ENCODE measurements at regions not wholly inside any gene's neighbourhood (a gene's known extent, or its start where the extent isn't known, plus 50 kb on each side); places are given as distances from the start of the nearest gene placed in this dataset.
"Not testable (repeated sequence)": the region's sequence is repeated elsewhere in the genome, so short reads cannot be mapped to it uniquely, and the experiment has no call there.

- Histone ChIP-seq H3K79me1 (ENCODE audit: low read depth in 1 of 2, low read length in 2 of 2) (no peaks in the 10 kb centered on the region), H2AFZ (replicated peaks; ENCODE audit: low read length, poor library complexity) (no peak overlapping the region), H2AK9ac (replicated peaks; ENCODE audit: low read depth, low read length, poor library complexity) (no peak overlapping the region), H3K27ac (ENCODE audit: insufficient read depth, low read length) (no peak overlapping the region), H2BK5ac (ENCODE audit: low read depth, low read length, poor library complexity, severe bottlenecking) (no peak overlapping the region), H3K4me1 (ENCODE audit: control insufficient read depth, insufficient read depth, low read length) (no peaks in the 10 kb centered on the region), H3K27me3 (ENCODE audit: control insufficient read depth, insufficient read depth, low read length) (no peaks in the 10 kb centered on the region), H3K4ac (ENCODE audit: low read depth, low read length) (no peak overlapping the region), H3K56ac (ENCODE audit: extremely low read depth, insufficient read depth, low read length) (no peak overlapping the region), H4K20me1 (ENCODE audit: insufficient read depth, low read length) (no peaks in the 10 kb centered on the region), H3K4me3 (ENCODE audit: insufficient read depth, low read depth, low read length) (no peak overlapping the region), H4K91ac (ENCODE audit: insufficient read depth, low read depth, low read length) (no peak overlapping the region), H2AK5ac (ENCODE audit: low read depth, low read length) (no peak overlapping the region), H2BK20ac (ENCODE audit: low read depth, low read length) (no peak overlapping the region), H3K9ac (ENCODE audit: low read depth, low read length) (no peak overlapping the region), H3K4me2 (ENCODE audit: low read depth, low read length) (no peak overlapping the region), H3K9me3 (ENCODE audit: control insufficient read depth, insufficient read depth, low read length) (peaks cover 9% of the 10 kb centered on the region; the same call in 1 of the 2 replicates), H3K9me1 (ENCODE audit: insufficient read depth, low read length) (no peaks in the 10 kb centered on the region), H4K5ac (ENCODE audit: low read depth, low read length) (no peak overlapping the region), H4K8ac (ENCODE audit: low read depth in 2 of 2, low read length in 2 of 2) (no peak overlapping the region), H3K18ac (ENCODE audit: low read depth, low read length) (no peak overlapping the region), H3K36me3 (ENCODE audit: control insufficient read depth, insufficient read depth, low read length) (no peaks in the 10 kb centered on the region), H2BK120ac (ENCODE audit: low read depth, low read length) (no peak overlapping the region), H3K14ac (replicated peaks; ENCODE audit: low read depth, low read length) (no peak overlapping the region), H3K23ac (ENCODE audit: low read depth, low read length) (no peak overlapping the region), H2BK15ac (ENCODE audit: low read depth, low read length) (no peak overlapping the region)
- no TSS peak for BruUV-seq (replicated peaks)
- intact Hi-C loops (cut with micrococcal nuclease), result no loop called here
- dilution Hi-C loops (cut with HindIII; ENCODE audit: low sequenced_read_pairs, unreplicated experiment), result no loop called here
- no peak for ATAC-seq (ENCODE audit: low read depth)
- in situ Hi-C loops (cut with MboI; ENCODE audit: low sequenced_read_pairs), result no loop called here
- no peak for TF ChIP-seq POLR2A (IDR thresholded peaks at IDR 0.05; ENCODE audit: low read depth, low read length)
- ChIA-PET POLR2A (ENCODE audit: unreplicated experiment) (no interaction called here), CTCF (no interaction called here)
- DNase-seq, result no peak
- WGBS, 2 experiments (ENCODE audit: extremely low coverage in 2 of 2, insufficient read length in 1 of 2), result 0% methylated on average over 1 of the region's 3 CpGs; no CpG with 5 or more reads in 1 of the 2 experiments
Observed at GRCh38 chr7:69246758-69247157, 351.5 kb upstream of the AUTS2 start.

GRCh38 chr7:69248382-69248828 is 349.9 kb upstream of the AUTS2 start:
- DNase-seq; CTCF ChIA-PET; H2AK5ac ChIP-seq (ENCODE audit: low read depth, low read length); H2BK20ac ChIP-seq (ENCODE audit: low read depth, low read length); H3K27me3 ChIP-seq (ENCODE audit: control insufficient read depth, insufficient read depth, low read length); H3K56ac ChIP-seq (ENCODE audit: extremely low read depth, insufficient read depth, low read length); H3K14ac ChIP-seq (replicated peaks; ENCODE audit: low read depth, low read length); H3K9me1 ChIP-seq (ENCODE audit: insufficient read depth, low read length); H3K4ac ChIP-seq (ENCODE audit: low read depth, low read length); H3K23ac ChIP-seq (ENCODE audit: low read depth, low read length); in situ Hi-C loops (cut with MboI; ENCODE audit: low sequenced_read_pairs); H3K36me3 ChIP-seq (ENCODE audit: control insufficient read depth, insufficient read depth, low read length); H4K91ac ChIP-seq (ENCODE audit: insufficient read depth, low read depth, low read length); H3K9ac ChIP-seq (ENCODE audit: low read depth, low read length); H3K4me3 ChIP-seq (ENCODE audit: insufficient read depth, low read depth, low read length); H2AFZ ChIP-seq (replicated peaks; ENCODE audit: low read length, poor library complexity); H4K5ac ChIP-seq (ENCODE audit: low read depth, low read length); H3K4me1 ChIP-seq (ENCODE audit: control insufficient read depth, insufficient read depth, low read length); H3K79me1 ChIP-seq (ENCODE audit: low read depth in 1 of 2, low read length in 2 of 2); H2BK120ac ChIP-seq (ENCODE audit: low read depth, low read length); H2BK15ac ChIP-seq (ENCODE audit: low read depth, low read length); intact Hi-C loops (cut with micrococcal nuclease); POLR2A ChIA-PET (ENCODE audit: unreplicated experiment); H3K4me2 ChIP-seq (ENCODE audit: low read depth, low read length); dilution Hi-C loops (cut with HindIII; ENCODE audit: low sequenced_read_pairs, unreplicated experiment); H4K20me1 ChIP-seq (ENCODE audit: insufficient read depth, low read length); BruUV-seq (replicated peaks); H3K18ac ChIP-seq (ENCODE audit: low read depth, low read length); ATAC-seq (ENCODE audit: low read depth); H3K27ac ChIP-seq (ENCODE audit: insufficient read depth, low read length); H2AK9ac ChIP-seq (replicated peaks; ENCODE audit: low read depth, low read length, poor library complexity); H4K8ac ChIP-seq (ENCODE audit: low read depth in 2 of 2, low read length in 2 of 2); H2BK5ac ChIP-seq (ENCODE audit: low read depth, low read length, poor library complexity, severe bottlenecking): not testable (repeated sequence)
- WGBS, 2 experiments (ENCODE audit: extremely low coverage in 2 of 2, insufficient read length in 1 of 2), result no CpG with 5 or more reads among the region's 2 CpGs
- H3K9me3 ChIP-seq (ENCODE audit: control insufficient read depth, insufficient read depth, low read length), result peaks cover 11% of the 10 kb centered on the region; the same call in 1 of the 2 replicates

Data from IMR-90 (cell line).